ENCODE measurements at regions not wholly inside any gene's neighbourhood (a gene's known extent, or its start where the extent isn't known, plus 50 kb on each side); places are given as distances from the start of the nearest gene placed in this dataset.

DNA sequence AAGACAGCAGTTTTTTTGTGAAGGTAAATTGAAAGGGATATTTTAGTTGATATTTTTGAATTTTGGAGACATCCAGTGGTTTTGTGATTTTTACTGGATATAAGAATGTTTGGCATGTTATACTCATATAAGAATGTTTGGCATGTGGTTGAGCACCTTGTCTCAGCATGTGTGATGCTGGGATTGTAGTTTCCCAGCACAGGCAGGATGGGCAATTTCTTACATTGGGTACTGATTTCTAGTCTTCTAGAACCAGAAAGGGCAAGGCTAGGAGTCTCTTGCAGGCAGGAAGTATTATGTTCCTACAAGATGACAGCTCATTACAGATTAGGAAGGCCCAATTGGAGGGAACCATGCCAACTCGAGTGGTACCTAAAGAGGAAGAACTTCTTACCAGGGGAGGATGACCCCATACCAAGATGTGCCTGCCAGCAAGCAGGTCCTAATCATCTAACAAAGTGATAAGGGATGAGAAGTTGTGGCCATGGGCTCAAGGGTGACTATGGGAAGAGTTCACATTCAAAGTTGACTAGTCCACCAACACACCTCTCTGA, 377.8 kb downstream of the UTRN start:
- H3K27ac ChIP-seq = no peak overlapping the region
- H3K4me3 ChIP-seq = no peak overlapping the region
- no peak for DNase-seq
- peaks cover 35% of the 10 kb centered on the region for H3K4me1 ChIP-seq
- WGBS, 2 donors = 56 to 100% methylated on average over 1 of the region's 1 CpG
- no peak for ATAC-seq
- H3K36me3 ChIP-seq (replicated peaks in 1 of 2; ENCODE audit: insufficient read depth in 1 of 2, low read depth in 2 of 2) = no peaks in the 10 kb centered on the region
- intact Hi-C loops (cut with DNase I) = no loop called here
- no peak for TF ChIP-seq POLR2A (IDR thresholded peaks at IDR 0.05)
- TF ChIP-seq, protein P1, sequence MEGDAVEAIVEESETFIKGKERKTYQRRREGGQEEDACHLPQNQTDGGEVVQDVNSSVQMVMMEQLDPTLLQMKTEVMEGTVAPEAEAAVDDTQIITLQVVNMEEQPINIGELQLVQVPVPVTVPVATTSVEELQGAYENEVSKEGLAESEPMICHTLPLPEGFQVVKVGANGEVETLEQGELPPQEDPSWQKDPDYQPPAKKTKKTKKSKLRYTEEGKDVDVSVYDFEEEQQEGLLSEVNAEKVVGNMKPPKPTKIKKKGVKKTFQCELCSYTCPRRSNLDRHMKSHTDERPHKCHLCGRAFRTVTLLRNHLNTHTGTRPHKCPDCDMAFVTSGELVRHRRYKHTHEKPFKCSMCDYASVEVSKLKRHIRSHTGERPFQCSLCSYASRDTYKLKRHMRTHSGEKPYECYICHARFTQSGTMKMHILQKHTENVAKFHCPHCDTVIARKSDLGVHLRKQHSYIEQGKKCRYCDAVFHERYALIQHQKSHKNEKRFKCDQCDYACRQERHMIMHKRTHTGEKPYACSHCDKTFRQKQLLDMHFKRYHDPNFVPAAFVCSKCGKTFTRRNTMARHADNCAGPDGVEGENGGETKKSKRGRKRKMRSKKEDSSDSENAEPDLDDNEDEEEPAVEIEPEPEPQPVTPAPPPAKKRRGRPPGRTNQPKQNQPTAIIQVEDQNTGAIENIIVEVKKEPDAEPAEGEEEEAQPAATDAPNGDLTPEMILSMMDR (IDR thresholded peaks at IDR 0.05) = no peak
- H3K9me3 ChIP-seq = no peaks in the 10 kb centered on the region
- H3K27me3 ChIP-seq = no peaks in the 10 kb centered on the region

DNA sequence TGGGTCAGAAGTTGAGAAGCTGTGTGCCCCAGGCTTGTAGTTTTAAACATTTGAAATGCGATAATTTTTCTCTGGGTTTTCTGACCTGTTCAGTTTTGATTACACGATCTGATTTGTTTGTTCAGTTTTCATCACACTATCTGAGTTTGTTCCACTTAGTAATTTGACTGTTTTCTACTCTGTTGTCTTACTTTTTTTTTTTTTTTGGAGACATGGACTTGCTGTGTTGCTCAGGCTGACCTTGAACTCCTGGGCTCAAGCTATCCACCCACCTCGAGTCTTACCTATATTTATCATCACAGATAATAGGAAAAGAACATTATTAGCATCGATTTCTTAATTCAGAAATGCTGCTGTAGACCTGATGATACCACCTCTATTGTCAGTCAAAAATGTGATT, 379.1 kb downstream of the UTRN start:
- DNase-seq (no peak), ATAC-seq (no peak)
- no peaks in the 10 kb centered on the region for H3K27me3 ChIP-seq
- peak overlapping the region in 1 of 4 donors; percentile 4 for H3K27ac ChIP-seq
- TF ChIP-seq, protein P1 (IDR thresholded peaks at IDR 0.05) = no peak
- no peak for TF ChIP-seq POLR2A (IDR thresholded peaks at IDR 0.05)
- H3K4me1 ChIP-seq = peaks cover 35% of the 10 kb centered on the region
- no peak overlapping the region for H3K4me3 ChIP-seq
- WGBS, 2 donors = 32 to 34% methylated on average over 4 of the region's 4 CpGs
- intact Hi-C loops (cut with DNase I) = no loop called here
- no peaks in the 10 kb centered on the region for H3K9me3 ChIP-seq
- H3K36me3 ChIP-seq (replicated peaks in 1 of 2; ENCODE audit: insufficient read depth in 1 of 2, low read depth in 2 of 2) = no peaks in the 10 kb centered on the region

DNA sequence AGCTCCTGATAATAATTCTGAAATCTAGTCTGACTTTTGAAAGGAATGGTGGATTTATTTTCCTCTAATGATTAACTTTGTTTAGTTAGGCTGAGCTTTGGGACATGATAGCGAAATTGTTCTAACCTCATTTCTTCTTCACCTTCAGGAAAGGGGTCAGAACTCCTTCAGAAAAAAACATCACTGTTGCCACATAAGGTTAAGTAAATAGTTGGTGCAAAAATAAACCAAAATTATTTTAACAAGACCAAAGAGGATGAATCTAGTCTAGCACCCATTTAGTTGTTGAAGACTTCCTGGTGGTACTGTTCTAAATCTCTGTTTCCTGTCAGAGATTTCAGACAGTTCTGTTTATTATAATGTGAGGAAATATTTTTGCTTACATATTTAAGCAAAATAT, 379.8 kb downstream of the UTRN start:
- Histone ChIP-seq H3K4me1 (peaks cover 35% of the 10 kb centered on the region), H3K9me3 (no peaks in the 10 kb centered on the region), H3K36me3 (replicated peaks in 1 of 2; ENCODE audit: insufficient read depth in 1 of 2, low read depth in 2 of 2) (no peaks in the 10 kb centered on the region), H3K4me3 (no peak overlapping the region), H3K27ac (no peak overlapping the region), H3K27me3 (no peaks in the 10 kb centered on the region)
- TF ChIP-seq POLR2A (IDR thresholded peaks at IDR 0.05) = no peak
- TF ChIP-seq, protein P1 (IDR thresholded peaks at IDR 0.05) = no peak
- ATAC-seq = no peak
- no peak for DNase-seq
- WGBS, 2 donors = 75 to 82% methylated on average over 1 of the region's 1 CpG
- intact Hi-C loops (cut with DNase I) = no loop called here

DNA sequence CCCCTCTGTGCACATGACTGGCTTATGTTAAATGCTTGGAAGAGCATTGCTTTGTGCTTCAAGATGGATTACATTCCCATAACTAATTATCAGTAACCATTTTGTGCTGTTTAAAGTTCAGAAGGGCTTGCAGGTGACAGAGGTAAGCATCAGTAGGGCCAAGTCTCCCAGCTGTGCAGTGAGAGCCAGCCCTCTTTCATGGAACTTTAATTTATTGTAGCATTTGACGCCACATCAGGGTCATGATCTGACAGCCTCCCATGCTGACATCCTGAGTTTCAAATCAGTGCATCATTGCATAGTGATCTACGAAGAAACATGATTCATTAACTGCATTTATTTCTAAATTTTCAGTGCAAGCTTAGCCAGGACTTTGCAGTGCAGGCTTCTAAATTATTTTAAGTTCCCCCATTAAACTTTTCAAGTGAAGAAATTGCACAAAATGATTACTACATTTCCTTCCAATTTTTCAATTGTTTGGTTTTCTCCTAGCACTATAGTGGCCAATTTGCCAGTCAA, 380.9 kb downstream of the UTRN start:
- Histone ChIP-seq H3K4me3 (no peak overlapping the region), H3K27ac (no peak overlapping the region), H3K9me3 (no peaks in the 10 kb centered on the region), H3K4me1 (peaks cover 27% of the 10 kb centered on the region), H3K27me3 (no peaks in the 10 kb centered on the region), H3K36me3 (replicated peaks in 1 of 2; ENCODE audit: insufficient read depth in 1 of 2, low read depth in 2 of 2) (no peaks in the 10 kb centered on the region)
- WGBS, 2 donors = 75 to 85% methylated on average over 2 of the region's 2 CpGs
- no peak for TF ChIP-seq POLR2A (IDR thresholded peaks at IDR 0.05)
- TF ChIP-seq, protein P1 (IDR thresholded peaks at IDR 0.05) = no peak
- intact Hi-C loops (cut with DNase I) = no loop called here
- no peak for ATAC-seq
- no peak for DNase-seq

DNA sequence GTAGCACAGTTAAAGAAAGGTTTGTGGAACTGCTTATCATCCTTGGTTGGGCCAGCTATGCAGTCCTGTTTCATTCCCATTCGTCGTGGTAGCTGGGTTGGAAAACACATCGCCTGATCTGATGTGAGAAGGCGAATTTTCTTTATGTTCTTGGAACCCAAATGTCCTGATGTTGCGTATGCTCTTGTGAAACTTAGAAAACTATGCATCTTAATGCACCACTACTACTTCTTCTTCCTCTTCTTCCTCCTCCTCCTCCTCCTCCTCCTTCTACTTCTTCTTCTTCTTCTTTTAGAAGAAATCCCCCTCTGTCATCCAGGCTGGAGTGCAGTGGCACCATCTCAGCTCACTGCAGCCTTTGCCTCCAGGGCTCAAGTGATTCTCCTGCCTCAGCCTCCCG, 381.6 kb downstream of the UTRN start:
- TF ChIP-seq POLR2A (IDR thresholded peaks at IDR 0.05) = no peak
- TF ChIP-seq, protein P1 (IDR thresholded peaks at IDR 0.05) = no peak
- intact Hi-C loops (cut with DNase I) = no loop called here
- Histone ChIP-seq H3K27ac (no peak overlapping the region), H3K9me3 (no peaks in the 10 kb centered on the region), H3K27me3 (no peaks in the 10 kb centered on the region), H3K4me3 (no peak overlapping the region), H3K36me3 (replicated peaks in 1 of 2; ENCODE audit: insufficient read depth in 1 of 2, low read depth in 2 of 2) (no peaks in the 10 kb centered on the region), H3K4me1 (peaks cover 21% of the 10 kb centered on the region)
- 81 to 91% methylated on average over 6 of the region's 6 CpGs for WGBS, 2 donors
- no peak for DNase-seq
- ATAC-seq = no peak
